Amniotic epithelial cell (primary cell): ENCODE measurements at regions not wholly inside any gene's neighbourhood (a gene's known extent, or its start where the extent isn't known, plus 50 kb on each side); places are given as distances from the start of the nearest gene placed in this dataset.

ENCODE experiments used
- DNase-seq: peaks from one replicate; pipeline ENCODE4 v3.0.0-alpha.2; 2010; ENCODE audit warnings: low read depth

GRCh38 chr2:223701761-223702160, 99.6 kb upstream of the SCG2 start:
- DNase-seq: no peak

GRCh38 chr2:223700221-223700620, 98.1 kb upstream of the SCG2 start:
- no peak for DNase-seq

GRCh38 chr2:223697892-223698645, 95.9 kb upstream of the SCG2 start:
- no peak for DNase-seq

- no peak for DNase-seq
Measured at GRCh38 chr2:223697316-223697891, 95.2 kb upstream of the SCG2 start.

GRCh38 chr2:223696719-223697118, 94.6 kb upstream of the SCG2 start:
- peak; percentile 29 for DNase-seq

GRCh38 chr2:223692191-223692947, 90.2 kb upstream of the SCG2 start:
- DNase-seq: peak; percentile 72

GRCh38 chr2:223688094-223688835, 86.1 kb upstream of the SCG2 start:
- DNase-seq: peak; percentile 51

- DNase-seq: no peak
Measured at GRCh38 chr2:223681125-223681524, 79.0 kb upstream of the SCG2 start.

- DNase-seq: peak; percentile 61
Measured at GRCh38 chr2:223674998-223675609, 72.9 kb upstream of the SCG2 start.

- DNase-seq: peak; percentile 94
Measured at GRCh38 chr2:223669453-223670225, 67.5 kb upstream of the SCG2 start.

GRCh38 chr2:223668302-223668998, 66.3 kb upstream of the SCG2 start:
- DNase-seq: peak; percentile 97

GRCh38 chr2:223654384-223654915, 52.3 kb upstream of the SCG2 start:
- peak; percentile 96 for DNase-seq

- no peak for DNase-seq
Measured at GRCh38 chr2:223652902-223653301, 50.7 kb upstream of the SCG2 start.

- DNase-seq: no peak
Measured at GRCh38 chr2:223652122-223652521, 50.0 kb upstream of the SCG2 start.
